Neural progenitor cell (in vitro differentiated cells): ENCODE measurements at regions not wholly inside any gene's neighbourhood (a gene's known extent, or its start where the extent isn't known, plus 50 kb on each side); places are given as distances from the start of the nearest gene placed in this dataset.

ENCODE experiments used
- DNase-seq: peaks from one replicate; pipeline ENCODE4 v3.0.0-alpha.2; 2016; ENCODE audit warnings: low spot score
- H2AFZ ChIP-seq: fragments of 200-600 bp; sonication (generic); replicated peaks from 2 replicates; pipeline ENCODE4 v1.6.1; 2016; ENCODE audit warnings: antibody characterized with exemption
- H3F3A ChIP-seq: fragments of 200-600 bp; sonication (generic); 2 replicates; pipeline ENCODE4 v1.6.1; 2016; ENCODE audit warnings: antibody characterized with exemption, low read depth
- H3K27ac ChIP-seq: fragments of 200-600 bp; sonication (generic); 2 replicates; pipeline ENCODE4 v1.5.1; 2016; ENCODE audit warnings: mild to moderate bottlenecking
- H3K27me3 ChIP-seq: fragments of 200-600 bp; sonication (generic); 2 replicates; pipeline ENCODE4 v1.6.1; 2016; ENCODE audit warnings: mild to moderate bottlenecking, moderate library complexity
- H3K36me3 ChIP-seq: fragments of 200-600 bp; sonication (generic); 2 replicates; pipeline ENCODE4 v1.5.1; 2016
- H3K4me1 ChIP-seq: fragments of 200-600 bp; sonication (generic); 2 replicates; pipeline ENCODE4 v1.6.1; 2016; ENCODE audit warnings: mixed run types
- H3K4me2 ChIP-seq: fragments of 200-600 bp; sonication (generic); 2 replicates; pipeline ENCODE4 v1.6.1; 2016
- H3K4me3 ChIP-seq: fragments of 200-600 bp; sonication (generic); 2 replicates; pipeline ENCODE4 v1.5.1; 2016
- H3K79me2 ChIP-seq: fragments of 200-600 bp; sonication (generic); 2 replicates; pipeline ENCODE4 v1.6.1; 2016; ENCODE audit warnings: low read depth
- H3K9ac ChIP-seq: fragments of 200-600 bp; sonication (generic); 2 replicates; pipeline ENCODE4 v1.6.1; 2016
- H3K9me3 ChIP-seq: fragments of 200-600 bp; sonication (generic); 2 replicates; pipeline ENCODE4 v1.5.1; 2016; ENCODE audit warnings: low read depth
- H4K20me1 ChIP-seq: fragments of 200-600 bp; sonication (generic); 2 replicates; pipeline ENCODE4 v1.6.1; 2016; ENCODE audit warnings: low read depth
- H3K27ac Mint-ChIP-seq: 3 replicates; pipeline ENCODE4 v1.8.0; 2021; ENCODE audit warnings: mixed read lengths
- H3K27me3 Mint-ChIP-seq: 2 replicates; pipeline ENCODE4 v1.8.0; 2022; ENCODE audit warnings: low read depth, mild to moderate bottlenecking, inconsistent platforms, moderate library complexity, mixed read lengths; ENCODE audit not compliant: insufficient read depth
- H3K36me3 Mint-ChIP-seq: 3 replicates; pipeline ENCODE4 v1.8.0; 2021; ENCODE audit warnings: mixed read lengths
- H3K4me1 Mint-ChIP-seq: 3 replicates; pipeline ENCODE4 v1.8.0; 2021; ENCODE audit warnings: mixed read lengths
- H3K4me3 Mint-ChIP-seq: 3 replicates; pipeline ENCODE4 v1.8.0; 2021; ENCODE audit warnings: mild to moderate bottlenecking, moderate library complexity, mixed read lengths
- H3K9me3 Mint-ChIP-seq: 3 replicates; pipeline ENCODE4 v1.8.0; 2020; ENCODE audit warnings: mixed read lengths
- CTCF ChIP-seq: fragments of 200-600 bp; sonication (generic); IDR thresholded peaks from 2 replicates; pipeline ENCODE4 v1.5.1; 2017; ENCODE audit warnings: antibody characterized with exemption, mild to moderate bottlenecking
- EZH2 ChIP-seq: fragments of 200-600 bp; sonication (generic); IDR thresholded peaks from 2 replicates; pipeline ENCODE4 v1.6.1; 2017; ENCODE audit warnings: antibody characterized with exemption, mild to moderate bottlenecking, moderate library complexity
- EZH2phosphoT487 ChIP-seq: fragments of 200-600 bp; sonication (generic); IDR thresholded peaks from 2 replicates; pipeline ENCODE4 v1.6.1; 2017; ENCODE audit warnings: antibody characterized with exemption

GRCh38 chr12:20272801-20273200, 95.5 kb upstream of the PDE3A start:
- Histone ChIP-seq H3K27me3 (no peaks in the 10 kb centered on the region), H3K36me3 (no peaks in the 10 kb centered on the region), H3K79me2 (no peaks in the 10 kb centered on the region), H3K4me1 (no peaks in the 10 kb centered on the region), H2AFZ (no peak overlapping the region), H3K4me2 (no peak overlapping the region), H3K27ac (no peak overlapping the region), H3K4me3 (no peak overlapping the region), H3K9ac (no peak overlapping the region), H3K9me3 (no peaks in the 10 kb centered on the region), H3F3A (no peaks in the 10 kb centered on the region), H4K20me1 (no peaks in the 10 kb centered on the region)
- DNase-seq: no peak
- H3K4me1 Mint-ChIP-seq: peaks cover 2% of the 10 kb centered on the region
- no peaks in the 10 kb centered on the region for H3K36me3 Mint-ChIP-seq
- no peak overlapping the region for H3K4me3 Mint-ChIP-seq
- TF ChIP-seq EZH2phosphoT487 (no peak), CTCF (no peak), EZH2 (no peak)
- no peaks in the 10 kb centered on the region for H3K9me3 Mint-ChIP-seq
- H3K27me3 Mint-ChIP-seq: no peaks in the 10 kb centered on the region
- no peak overlapping the region for H3K27ac Mint-ChIP-seq

GRCh38 chr12:20274008-20274407, 94.3 kb upstream of the PDE3A start:
- H3K27me3 Mint-ChIP-seq: no peaks in the 10 kb centered on the region
- peak; percentile 3 for DNase-seq
- Histone ChIP-seq H3K9me3 (no peaks in the 10 kb centered on the region), H3F3A (no peaks in the 10 kb centered on the region), H2AFZ (no peak overlapping the region), H3K36me3 (no peaks in the 10 kb centered on the region), H3K27me3 (no peaks in the 10 kb centered on the region), H3K4me3 (no peak overlapping the region), H3K9ac (no peak overlapping the region), H3K79me2 (no peaks in the 10 kb centered on the region), H4K20me1 (no peaks in the 10 kb centered on the region), H3K27ac (no peak overlapping the region), H3K4me1 (no peaks in the 10 kb centered on the region), H3K4me2 (no peak overlapping the region)
- no peaks in the 10 kb centered on the region for H3K36me3 Mint-ChIP-seq
- H3K9me3 Mint-ChIP-seq: no peaks in the 10 kb centered on the region
- no peak overlapping the region for H3K27ac Mint-ChIP-seq
- no peak overlapping the region for H3K4me3 Mint-ChIP-seq
- no peak for TF ChIP-seq CTCF
- TF ChIP-seq EZH2: no peak
- TF ChIP-seq EZH2phosphoT487: no peak
- H3K4me1 Mint-ChIP-seq: peaks cover 2% of the 10 kb centered on the region

- H3F3A ChIP-seq: no peaks in the 10 kb centered on the region
- no peak overlapping the region for H2AFZ ChIP-seq
- no peaks in the 10 kb centered on the region for H3K36me3 Mint-ChIP-seq
- H3K9ac ChIP-seq: no peak overlapping the region
- no peak overlapping the region for H3K4me3 ChIP-seq
- H3K9me3 ChIP-seq: no peaks in the 10 kb centered on the region
- H3K4me1 Mint-ChIP-seq: peaks cover 9% of the 10 kb centered on the region
- H3K9me3 Mint-ChIP-seq: no peaks in the 10 kb centered on the region
- no peaks in the 10 kb centered on the region for H3K36me3 ChIP-seq
- H3K4me3 Mint-ChIP-seq: no peak overlapping the region
- H3K27ac Mint-ChIP-seq: no peak overlapping the region
- H4K20me1 ChIP-seq: no peaks in the 10 kb centered on the region
- TF ChIP-seq CTCF (no peak), EZH2 (no peak), EZH2phosphoT487 (no peak)
- H3K4me1 ChIP-seq: no peaks in the 10 kb centered on the region
- H3K79me2 ChIP-seq: no peaks in the 10 kb centered on the region
- H3K27me3 Mint-ChIP-seq: no peaks in the 10 kb centered on the region
- no peak for DNase-seq
- H3K27me3 ChIP-seq: no peaks in the 10 kb centered on the region
- no peak overlapping the region for H3K4me2 ChIP-seq
- no peak overlapping the region for H3K27ac ChIP-seq
Observed at GRCh38 chr12:20278276-20278675, 90.1 kb upstream of the PDE3A start.

GRCh38 chr12:20280515-20280914, 87.8 kb upstream of the PDE3A start:
- Mint-ChIP-seq H3K27ac (no peak overlapping the region), H3K4me3 (no peak overlapping the region), H3K27me3 (no peaks in the 10 kb centered on the region), H3K9me3 (no peaks in the 10 kb centered on the region), H3K4me1 (peaks cover 9% of the 10 kb centered on the region), H3K36me3 (no peaks in the 10 kb centered on the region)
- Histone ChIP-seq H3K79me2 (no peaks in the 10 kb centered on the region), H3K9ac (no peak overlapping the region), H3F3A (no peaks in the 10 kb centered on the region), H3K27me3 (no peaks in the 10 kb centered on the region), H4K20me1 (no peaks in the 10 kb centered on the region), H2AFZ (no peak overlapping the region), H3K4me1 (no peaks in the 10 kb centered on the region), H3K27ac (no peak overlapping the region), H3K4me3 (no peak overlapping the region), H3K4me2 (no peak overlapping the region), H3K9me3 (no peaks in the 10 kb centered on the region), H3K36me3 (no peaks in the 10 kb centered on the region)
- TF ChIP-seq EZH2phosphoT487: no peak
- no peak for TF ChIP-seq CTCF
- TF ChIP-seq EZH2: no peak
- DNase-seq: no peak
